ENCODE measurements at regions not wholly inside any gene's neighbourhood (a gene's known extent, or its start where the extent isn't known, plus 50 kb on each side); places are given as distances from the start of the nearest gene placed in this dataset.

DNA sequence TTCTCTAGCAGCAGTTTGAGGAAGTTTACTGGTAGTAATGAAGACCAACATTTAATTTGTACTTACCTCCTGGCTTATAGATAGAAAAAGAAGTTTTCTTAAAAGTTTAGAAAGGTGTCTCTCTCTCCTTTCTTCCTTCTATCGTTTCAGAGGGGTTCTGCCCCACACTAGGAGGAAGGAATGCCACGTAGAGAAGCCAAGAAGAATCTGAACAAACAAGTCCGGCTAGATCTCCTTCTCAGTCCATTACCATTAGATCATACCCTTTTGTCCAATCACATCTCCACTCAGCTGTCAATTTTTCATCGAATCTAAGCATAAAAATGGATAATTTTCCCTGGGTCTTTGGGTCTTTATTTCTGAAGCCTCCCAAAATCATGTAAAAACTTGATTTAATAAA lies 1048.1 kb downstream of the SI start:
- no peaks in the 10 kb centered on the region for H3K27me3 ChIP-seq (ENCODE audit: insufficient read depth, low read length)
- BruUV-seq (replicated peaks), result no TSS peak
- TF ChIP-seq POLR2AphosphoS5 (IDR thresholded peaks at IDR 0.05; ENCODE audit: low read depth, low read length) (no peak), EZH2phosphoT487 (IDR thresholded peaks at IDR 0.05; ENCODE audit: borderline replicate concordance) (no peak), TCF7L2 (IDR thresholded peaks at IDR 0.05; ENCODE audit: borderline replicate concordance, extremely low read depth, insufficient read depth, insufficient read length) (no peak), CEBPB (IDR thresholded peaks at IDR 0.05; ENCODE audit: low read depth) (no peak), ELF1 (IDR thresholded peaks at IDR 0.05; ENCODE audit: borderline replicate concordance, low read depth) (no peak), SRF (IDR thresholded peaks at IDR 0.05; ENCODE audit: low read depth) (no peak), SIN3A (IDR thresholded peaks at IDR 0.05; ENCODE audit: low read depth) (no peak), YY1 (IDR thresholded peaks at IDR 0.05; ENCODE audit: extremely low read depth, insufficient replicate concordance, low read depth, low read length) (no peak), ZFX (IDR thresholded peaks at IDR 0.05) (no peak), ZNF274 (IDR thresholded peaks at IDR 0.05; ENCODE audit: low read depth, low read length) (no peak), POLR2A (IDR thresholded peaks at IDR 0.05; ENCODE audit: borderline replicate concordance, extremely low read depth, insufficient read depth, insufficient read length) (no peak), JUND (IDR thresholded peaks at IDR 0.05) (no peak), EGR1 (IDR thresholded peaks at IDR 0.05; ENCODE audit: low read depth) (no peak), RAD21 (IDR thresholded peaks at IDR 0.05; ENCODE audit: low read depth) (no peak), CBX3 (IDR thresholded peaks at IDR 0.05; ENCODE audit: low read depth) (no peak)
- TF ChIP-seq, protein P1, sequence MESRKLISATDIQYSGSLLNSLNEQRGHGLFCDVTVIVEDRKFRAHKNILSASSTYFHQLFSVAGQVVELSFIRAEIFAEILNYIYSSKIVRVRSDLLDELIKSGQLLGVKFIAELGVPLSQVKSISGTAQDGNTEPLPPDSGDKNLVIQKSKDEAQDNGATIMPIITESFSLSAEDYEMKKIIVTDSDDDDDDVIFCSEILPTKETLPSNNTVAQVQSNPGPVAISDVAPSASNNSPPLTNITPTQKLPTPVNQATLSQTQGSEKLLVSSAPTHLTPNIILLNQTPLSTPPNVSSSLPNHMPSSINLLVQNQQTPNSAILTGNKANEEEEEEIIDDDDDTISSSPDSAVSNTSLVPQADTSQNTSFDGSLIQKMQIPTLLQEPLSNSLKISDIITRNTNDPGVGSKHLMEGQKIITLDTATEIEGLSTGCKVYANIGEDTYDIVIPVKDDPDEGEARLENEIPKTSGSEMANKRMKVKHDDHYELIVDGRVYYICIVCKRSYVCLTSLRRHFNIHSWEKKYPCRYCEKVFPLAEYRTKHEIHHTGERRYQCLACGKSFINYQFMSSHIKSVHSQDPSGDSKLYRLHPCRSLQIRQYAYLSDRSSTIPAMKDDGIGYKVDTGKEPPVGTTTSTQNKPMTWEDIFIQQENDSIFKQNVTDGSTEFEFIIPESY (IDR thresholded peaks at IDR 0.05; ENCODE audit: extremely low read depth, insufficient replicate concordance, low read length), result no peak
- TF ChIP-seq, protein P2, sequence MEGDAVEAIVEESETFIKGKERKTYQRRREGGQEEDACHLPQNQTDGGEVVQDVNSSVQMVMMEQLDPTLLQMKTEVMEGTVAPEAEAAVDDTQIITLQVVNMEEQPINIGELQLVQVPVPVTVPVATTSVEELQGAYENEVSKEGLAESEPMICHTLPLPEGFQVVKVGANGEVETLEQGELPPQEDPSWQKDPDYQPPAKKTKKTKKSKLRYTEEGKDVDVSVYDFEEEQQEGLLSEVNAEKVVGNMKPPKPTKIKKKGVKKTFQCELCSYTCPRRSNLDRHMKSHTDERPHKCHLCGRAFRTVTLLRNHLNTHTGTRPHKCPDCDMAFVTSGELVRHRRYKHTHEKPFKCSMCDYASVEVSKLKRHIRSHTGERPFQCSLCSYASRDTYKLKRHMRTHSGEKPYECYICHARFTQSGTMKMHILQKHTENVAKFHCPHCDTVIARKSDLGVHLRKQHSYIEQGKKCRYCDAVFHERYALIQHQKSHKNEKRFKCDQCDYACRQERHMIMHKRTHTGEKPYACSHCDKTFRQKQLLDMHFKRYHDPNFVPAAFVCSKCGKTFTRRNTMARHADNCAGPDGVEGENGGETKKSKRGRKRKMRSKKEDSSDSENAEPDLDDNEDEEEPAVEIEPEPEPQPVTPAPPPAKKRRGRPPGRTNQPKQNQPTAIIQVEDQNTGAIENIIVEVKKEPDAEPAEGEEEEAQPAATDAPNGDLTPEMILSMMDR (IDR thresholded peaks at IDR 0.05 in 2 of 3, conservative IDR thresholded peaks at IDR 0.05 in 1 of 3; ENCODE audit: borderline replicate concordance in 1 of 3, insufficient read depth in 1 of 3, low read depth in 2 of 3, low read length in 2 of 3), result no peak
- TF ChIP-seq, protein P3, sequence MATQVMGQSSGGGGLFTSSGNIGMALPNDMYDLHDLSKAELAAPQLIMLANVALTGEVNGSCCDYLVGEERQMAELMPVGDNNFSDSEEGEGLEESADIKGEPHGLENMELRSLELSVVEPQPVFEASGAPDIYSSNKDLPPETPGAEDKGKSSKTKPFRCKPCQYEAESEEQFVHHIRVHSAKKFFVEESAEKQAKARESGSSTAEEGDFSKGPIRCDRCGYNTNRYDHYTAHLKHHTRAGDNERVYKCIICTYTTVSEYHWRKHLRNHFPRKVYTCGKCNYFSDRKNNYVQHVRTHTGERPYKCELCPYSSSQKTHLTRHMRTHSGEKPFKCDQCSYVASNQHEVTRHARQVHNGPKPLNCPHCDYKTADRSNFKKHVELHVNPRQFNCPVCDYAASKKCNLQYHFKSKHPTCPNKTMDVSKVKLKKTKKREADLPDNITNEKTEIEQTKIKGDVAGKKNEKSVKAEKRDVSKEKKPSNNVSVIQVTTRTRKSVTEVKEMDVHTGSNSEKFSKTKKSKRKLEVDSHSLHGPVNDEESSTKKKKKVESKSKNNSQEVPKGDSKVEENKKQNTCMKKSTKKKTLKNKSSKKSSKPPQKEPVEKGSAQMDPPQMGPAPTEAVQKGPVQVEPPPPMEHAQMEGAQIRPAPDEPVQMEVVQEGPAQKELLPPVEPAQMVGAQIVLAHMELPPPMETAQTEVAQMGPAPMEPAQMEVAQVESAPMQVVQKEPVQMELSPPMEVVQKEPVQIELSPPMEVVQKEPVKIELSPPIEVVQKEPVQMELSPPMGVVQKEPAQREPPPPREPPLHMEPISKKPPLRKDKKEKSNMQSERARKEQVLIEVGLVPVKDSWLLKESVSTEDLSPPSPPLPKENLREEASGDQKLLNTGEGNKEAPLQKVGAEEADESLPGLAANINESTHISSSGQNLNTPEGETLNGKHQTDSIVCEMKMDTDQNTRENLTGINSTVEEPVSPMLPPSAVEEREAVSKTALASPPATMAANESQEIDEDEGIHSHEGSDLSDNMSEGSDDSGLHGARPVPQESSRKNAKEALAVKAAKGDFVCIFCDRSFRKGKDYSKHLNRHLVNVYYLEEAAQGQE (IDR thresholded peaks at IDR 0.05; ENCODE audit: low read depth), result no peak
- TF ChIP-seq, protein P4, sequence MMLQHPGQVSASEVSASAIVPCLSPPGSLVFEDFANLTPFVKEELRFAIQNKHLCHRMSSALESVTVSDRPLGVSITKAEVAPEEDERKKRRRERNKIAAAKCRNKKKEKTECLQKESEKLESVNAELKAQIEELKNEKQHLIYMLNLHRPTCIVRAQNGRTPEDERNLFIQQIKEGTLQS (IDR thresholded peaks at IDR 0.05), result no peak
- TF ChIP-seq, protein P5, sequence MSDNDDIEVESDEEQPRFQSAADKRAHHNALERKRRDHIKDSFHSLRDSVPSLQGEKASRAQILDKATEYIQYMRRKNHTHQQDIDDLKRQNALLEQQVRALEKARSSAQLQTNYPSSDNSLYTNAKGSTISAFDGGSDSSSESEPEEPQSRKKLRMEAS (IDR thresholded peaks at IDR 0.05), result no peak
- POLR2A ChIA-PET, result no interaction called here
- no peak overlapping the region for H3K27ac ChIP-seq (ENCODE audit: low read depth, low read length)
- no peak overlapping the region for H2AFZ ChIP-seq (ENCODE audit: low read depth, low read length, poor library complexity, severe bottlenecking)
- no peaks in the 10 kb centered on the region for H3K9me3 ChIP-seq (ENCODE audit: control insufficient read depth in 1 of 2, insufficient read depth in 1 of 2, low read depth in 1 of 2, low read length in 2 of 2)
- no peaks in the 10 kb centered on the region for H3K79me2 ChIP-seq (ENCODE audit: insufficient read depth, low read length)
- CTCF ChIA-PET, result no interaction called here
- H3K9ac ChIP-seq (ENCODE audit: low read length), result no peak overlapping the region
- intact Hi-C loops (cut with micrococcal nuclease), result no loop called here
- H3K9me2 ChIP-seq (ENCODE audit: insufficient read depth), result no peaks in the 10 kb centered on the region
- no peak overlapping the region for H3K4me2 ChIP-seq (ENCODE audit: low read length)
- ATAC-seq, result no peak
- no peaks in the 10 kb centered on the region for H3K4me1 ChIP-seq (ENCODE audit: control insufficient read depth in 1 of 2, insufficient read depth in 2 of 2, low read length in 2 of 2)
- no peaks in the 10 kb centered on the region for H4K20me1 ChIP-seq (ENCODE audit: insufficient read depth)
- DNase-seq (ENCODE audit: low read depth, low spot score), result no peak
- no peak overlapping the region for H3K4me3 ChIP-seq (replicated peaks in 1 of 2; ENCODE audit: low read depth in 1 of 2, low read length in 2 of 2)
- H3K36me3 ChIP-seq (ENCODE audit: control insufficient read depth in 1 of 2, insufficient read depth in 2 of 2, low read length in 2 of 2), result no peaks in the 10 kb centered on the region
- RAD21 ChIA-PET (ENCODE audit: low non-redundant PET in 1 of 2, low total read pairs in 2 of 2, uncharacterized antibody in 2 of 2, unreplicated experiment in 2 of 2), result no interaction called here

Measured in HCT116 (cell line).